Adrenal gland (tissue), 5 donors: ENCODE measurements at regions not wholly inside any gene's neighbourhood (a gene's known extent, or its start where the extent isn't known, plus 50 kb on each side); places are given as distances from the start of the nearest gene placed in this dataset.
"Not testable (repeated sequence)": the region's sequence is repeated elsewhere in the genome, so short reads cannot be mapped to it uniquely, and the experiment has no call there.

Experiments used
- CTCF ChIP-seq, 6 experiments: fragments of 450-650 bp in 4 of 6; fragments of 200-600 bp in 2 of 6; sonication (generic) in 1 of 6; IDR thresholded peaks; 1 replicate in 5 of 6; 2 replicates in 1 of 6; pipeline versions ENCODE4 v1.5.1 to v1.8.0; 2016 to 2021; ENCODE audit warnings: antibody characterized with exemption in 6 of 6, mild to moderate bottlenecking in 2 of 6, moderate library complexity in 1 of 6
- POLR2A ChIP-seq, 2 donors: fragments of 450-650 bp; IDR thresholded peaks; one replicate each; pipeline ENCODE4 v1.6.1; 2017; ENCODE audit warnings: antibody characterized with exemption in 2 of 2, mild to moderate bottlenecking in 2 of 2, moderate library complexity in 1 of 2
- donor health status: DM: no; HTN: no; CAD: no.

- TF ChIP-seq CTCF, POLR2A (IDR thresholded peaks at IDR 0.05): not testable (repeated sequence)
Measured at GRCh38 chr16:17005963-17006362, 464.8 kb downstream of the XYLT1 start.
